Right lung (tissue), 2 donors: ENCODE measurements at regions not wholly inside any gene's neighbourhood (a gene's known extent, or its start where the extent isn't known, plus 50 kb on each side); places are given as distances from the start of the nearest gene placed in this dataset.

Source experiments
- DNase-seq, 2 donors: peaks; one replicate each; pipeline ENCODE4 v3.0.0-alpha.2; 2013

DNA sequence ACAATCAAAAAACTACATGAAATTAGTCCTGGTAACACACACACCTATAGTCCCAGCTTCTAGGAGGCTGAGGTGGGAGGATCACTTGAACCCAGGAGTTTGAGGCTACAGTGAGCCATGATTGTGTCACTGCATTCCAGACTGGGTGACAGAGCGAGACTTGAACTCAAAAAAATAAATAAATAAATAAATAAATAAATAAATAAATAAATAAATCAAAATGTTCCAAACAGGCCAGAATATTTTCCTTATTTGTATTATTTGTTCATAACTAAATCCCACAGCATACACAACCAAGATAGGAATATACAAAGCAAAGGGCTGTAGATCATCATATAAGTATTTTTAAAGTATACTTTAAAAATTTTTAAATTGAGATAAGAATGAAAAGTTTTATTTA, 537.2 kb upstream of the CDH8 start:
- no peak for DNase-seq

DNA sequence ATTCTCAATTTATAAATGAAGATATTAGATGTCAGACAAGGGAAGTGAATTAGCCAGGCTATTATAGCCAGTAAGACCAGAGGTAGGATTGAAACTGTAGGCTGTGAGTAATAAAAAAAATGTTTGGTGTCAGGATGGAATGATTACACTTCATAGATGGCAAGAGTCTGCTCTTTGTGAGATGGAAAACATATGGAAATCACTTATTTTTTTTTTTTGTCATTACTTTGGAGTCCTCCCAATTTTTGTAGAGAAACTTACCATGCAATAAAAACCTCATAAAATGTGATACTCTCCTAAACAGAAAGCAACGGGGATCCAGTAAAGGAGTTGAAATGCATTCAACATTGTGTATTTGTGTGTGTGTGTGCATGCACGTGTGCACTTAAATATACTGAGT, 532.7 kb upstream of the CDH8 start:
- no peak for DNase-seq

DNA sequence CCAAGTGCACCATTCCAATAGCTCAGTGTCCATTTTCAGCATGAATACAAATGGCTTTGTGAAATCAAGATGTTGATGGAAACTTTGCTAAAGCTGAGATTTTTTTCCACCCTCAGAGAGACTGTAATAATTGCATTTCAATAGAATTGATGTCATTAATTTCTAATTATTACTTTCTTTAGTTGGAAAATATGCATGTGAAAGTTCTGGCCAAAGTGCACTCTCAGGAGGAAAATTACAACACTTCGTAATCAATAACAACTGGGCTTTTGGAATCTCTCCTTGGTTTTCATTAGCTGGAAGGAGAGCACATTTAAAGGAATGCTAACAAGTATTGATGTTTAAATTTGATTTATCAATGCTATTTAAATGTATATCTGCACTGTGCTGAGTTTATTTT, 529.5 kb upstream of the CDH8 start:
- DNase-seq = no peak

DNA sequence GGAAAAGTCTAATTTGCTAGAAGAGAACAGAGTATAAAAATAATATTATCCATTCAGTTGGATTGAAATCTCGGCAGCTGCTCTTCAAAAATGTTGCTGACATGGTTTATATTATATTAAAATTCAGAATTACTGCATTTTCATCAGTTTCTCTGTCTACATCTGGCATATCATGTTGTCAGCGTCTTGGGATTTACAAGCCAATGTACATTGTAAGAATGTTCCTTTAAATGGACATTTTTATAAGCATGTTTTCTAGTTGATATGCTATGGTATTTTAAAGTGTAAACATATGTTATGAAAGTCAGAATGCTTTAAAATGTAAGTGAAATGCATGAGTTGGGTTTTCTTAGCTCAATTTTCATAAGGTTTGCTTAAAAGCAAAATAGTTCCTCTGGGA, 528.1 kb upstream of the CDH8 start:
- no peak for DNase-seq

DNA sequence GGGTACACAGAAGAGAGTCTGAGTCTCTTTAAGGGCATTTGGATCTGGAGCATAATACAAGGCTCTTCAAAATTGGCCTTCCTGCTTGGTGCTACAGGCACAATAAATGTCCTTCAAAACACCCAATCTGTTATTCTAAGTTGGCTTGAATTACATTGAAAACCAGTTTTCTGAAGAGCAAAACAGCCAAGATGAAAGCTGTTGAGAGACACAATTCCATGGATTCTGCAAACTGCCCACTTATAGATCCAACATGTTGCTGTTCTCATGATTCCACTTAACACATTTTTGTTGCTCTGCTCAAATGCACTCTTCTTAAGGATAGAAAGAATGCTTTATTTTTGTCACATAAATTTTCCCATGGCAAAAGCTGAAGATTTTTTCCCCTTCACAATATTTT, 525.9 kb upstream of the CDH8 start:
- DNase-seq = no peak

DNA sequence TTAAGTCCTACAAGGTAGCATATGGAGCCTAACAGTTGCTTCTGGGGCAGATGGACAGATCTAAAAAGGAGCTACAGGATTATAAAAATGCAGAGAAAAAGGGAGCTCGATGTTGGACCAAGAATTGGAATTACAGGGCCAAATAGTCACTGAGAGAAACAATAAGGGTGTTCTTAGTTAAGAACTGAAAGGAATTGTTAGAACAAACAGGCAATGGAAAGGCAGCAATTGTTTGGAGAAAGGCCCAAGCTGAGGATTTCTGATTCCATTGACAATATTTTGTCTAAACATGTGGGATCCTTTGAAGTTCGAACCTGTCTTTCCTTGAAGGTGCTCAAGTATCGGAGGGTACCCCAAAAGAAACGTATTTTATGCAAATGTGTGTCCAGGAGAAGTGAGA, 513.6 kb upstream of the CDH8 start:
- DNase-seq = no peak

DNA sequence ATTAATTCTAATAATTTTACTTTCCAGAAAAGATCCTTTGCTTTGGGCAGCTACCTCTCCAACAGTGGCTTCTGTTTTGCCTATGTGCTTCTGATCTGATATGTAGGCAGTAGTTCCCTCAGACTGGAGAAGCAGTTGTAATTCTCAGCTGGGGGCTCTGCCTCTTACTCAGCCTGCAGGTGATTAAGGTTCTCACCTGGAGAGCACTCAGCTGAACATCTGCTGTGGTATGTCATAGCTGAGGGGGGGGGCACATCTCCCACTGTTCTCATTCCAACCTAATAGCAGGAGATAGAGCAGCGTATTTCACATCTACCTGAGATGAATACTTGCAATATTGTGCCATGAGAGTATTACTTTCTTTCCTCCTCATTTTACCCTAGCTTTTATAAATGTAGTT, 511.9 kb upstream of the CDH8 start:
- no peak for DNase-seq

DNA sequence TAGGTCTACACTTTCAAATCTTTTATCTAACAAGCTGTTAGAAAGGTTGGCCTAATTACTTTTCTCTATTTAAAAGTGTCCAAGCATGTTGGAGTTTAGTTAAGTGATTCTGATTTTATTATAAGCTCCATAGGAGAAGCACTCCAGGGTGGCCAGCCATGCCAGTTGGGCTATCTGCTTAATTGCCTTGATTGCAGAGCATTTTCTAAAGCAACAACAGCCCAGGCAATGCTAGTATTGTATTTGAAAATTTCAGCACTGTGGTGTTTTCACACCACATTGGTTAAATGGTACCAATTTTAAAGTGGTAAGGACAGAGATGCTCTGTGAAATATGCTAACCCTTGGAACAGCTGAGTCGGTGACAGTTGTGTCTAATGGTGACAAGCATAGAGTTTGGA, 510.5 kb upstream of the CDH8 start:
- no peak for DNase-seq

DNA sequence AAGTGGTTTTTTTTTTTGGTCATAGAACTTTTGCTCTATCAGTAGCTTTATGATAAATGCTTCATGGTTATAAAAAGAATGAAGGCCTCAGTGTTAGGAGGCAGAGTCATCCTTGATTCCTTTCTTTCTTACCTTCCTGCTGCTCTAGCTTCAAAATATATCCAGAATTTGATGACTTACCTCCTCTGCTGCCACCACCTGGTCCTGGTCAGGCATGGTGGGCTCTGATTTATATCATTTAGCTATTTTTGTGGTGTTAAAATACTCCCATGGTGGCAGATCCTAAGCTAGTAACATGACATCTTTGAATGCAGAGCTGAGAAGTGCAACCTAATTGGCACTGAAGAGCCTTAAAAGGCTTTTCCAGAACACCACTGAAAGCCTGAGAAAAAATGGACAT, 508.8 kb upstream of the CDH8 start:
- DNase-seq = no peak

DNA sequence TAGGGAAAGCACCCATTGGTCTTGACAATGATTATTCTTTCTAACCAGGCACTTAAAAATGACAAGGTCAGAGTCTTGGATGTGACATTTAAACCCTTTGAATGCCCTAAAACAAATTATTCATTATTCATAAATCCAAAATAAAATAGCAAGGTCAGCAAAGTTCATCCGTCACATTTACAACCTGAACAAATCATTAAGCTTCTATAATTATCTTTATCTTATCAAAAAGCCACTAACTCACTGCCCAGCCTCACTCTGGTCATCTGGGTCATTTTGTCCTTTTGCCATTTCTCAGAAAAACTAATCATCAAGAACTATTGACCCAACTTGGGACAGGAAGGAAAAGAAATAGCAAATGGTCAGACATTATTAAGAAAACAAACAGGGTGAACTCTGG, 507.3 kb upstream of the CDH8 start:
- no peak for DNase-seq

DNA sequence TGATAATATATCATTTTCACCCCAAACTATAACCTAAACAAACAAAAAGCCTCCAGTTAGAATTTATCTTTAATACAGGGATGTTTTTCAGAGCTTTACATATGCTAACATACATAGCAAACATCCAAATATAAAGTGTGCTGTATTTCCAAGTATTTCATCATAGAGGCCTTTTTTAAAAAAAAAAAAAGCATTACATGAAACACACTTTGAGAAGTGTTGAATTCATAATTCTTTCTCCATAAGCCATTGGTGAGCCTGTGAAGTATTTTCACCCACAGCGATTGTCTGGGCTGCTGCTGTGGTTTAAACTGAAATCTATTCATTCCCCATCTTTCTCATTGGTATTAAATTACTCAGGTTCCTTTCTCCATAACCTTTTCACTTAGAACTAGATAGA, 503.4 kb upstream of the CDH8 start:
- DNase-seq = no peak

DNA sequence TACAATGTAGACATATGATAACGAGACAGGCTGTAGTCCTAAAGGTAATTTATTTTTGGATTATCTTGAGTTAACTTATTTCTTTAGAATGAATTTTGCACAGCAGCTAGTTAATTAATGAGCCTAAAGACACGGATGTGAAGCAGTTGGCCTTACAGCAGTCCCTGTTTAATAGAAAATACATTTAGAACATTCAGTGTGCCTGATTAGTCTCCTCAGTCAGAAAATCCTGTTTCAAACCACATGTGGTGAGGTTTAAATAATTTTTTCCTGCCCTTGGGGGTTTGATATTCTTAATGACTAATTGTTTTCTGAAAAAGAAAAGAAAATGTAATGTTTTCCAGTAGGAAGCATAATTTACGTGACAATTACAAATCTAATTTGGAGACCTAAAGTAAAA, 494.2 kb upstream of the CDH8 start:
- no peak for DNase-seq

DNA sequence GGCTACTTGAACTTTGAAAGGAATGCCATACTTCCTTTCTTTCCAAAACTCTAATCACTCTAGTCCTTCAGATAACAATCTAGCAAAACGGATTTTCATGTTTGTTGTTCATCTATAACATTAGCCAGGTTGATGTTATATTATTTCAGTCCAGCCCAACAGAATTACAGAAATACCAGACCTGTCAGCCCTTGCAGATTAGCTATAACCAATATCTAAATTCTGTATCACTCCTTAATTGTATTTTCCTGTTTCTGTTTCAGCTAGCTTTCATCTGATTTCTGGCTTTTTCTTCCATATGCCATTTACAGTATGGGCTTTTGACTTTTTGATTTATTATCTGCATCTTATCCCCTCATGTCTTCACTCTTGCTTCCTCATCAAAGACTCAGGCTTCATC, 479.8 kb upstream of the CDH8 start:
- DNase-seq = no peak

DNA sequence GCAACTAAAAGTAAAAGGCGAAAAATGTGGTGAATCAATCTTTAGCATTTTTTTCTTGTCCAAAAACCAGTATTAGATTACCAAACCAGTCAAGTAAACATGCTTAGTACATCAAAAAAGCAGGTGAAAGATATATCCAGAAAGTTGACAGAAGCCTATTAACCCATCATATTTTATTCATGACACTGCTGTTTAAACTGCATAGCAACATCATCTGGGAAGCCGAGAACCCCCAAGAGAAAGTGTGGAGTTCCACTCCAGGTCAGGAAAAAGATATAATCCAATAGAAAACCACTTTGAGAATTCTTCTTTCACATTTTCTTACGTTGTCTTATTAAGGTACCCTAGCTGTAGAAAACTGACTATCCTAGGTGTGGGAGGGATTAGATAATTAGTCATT, 466.8 kb upstream of the CDH8 start:
- DNase-seq = no peak

DNA sequence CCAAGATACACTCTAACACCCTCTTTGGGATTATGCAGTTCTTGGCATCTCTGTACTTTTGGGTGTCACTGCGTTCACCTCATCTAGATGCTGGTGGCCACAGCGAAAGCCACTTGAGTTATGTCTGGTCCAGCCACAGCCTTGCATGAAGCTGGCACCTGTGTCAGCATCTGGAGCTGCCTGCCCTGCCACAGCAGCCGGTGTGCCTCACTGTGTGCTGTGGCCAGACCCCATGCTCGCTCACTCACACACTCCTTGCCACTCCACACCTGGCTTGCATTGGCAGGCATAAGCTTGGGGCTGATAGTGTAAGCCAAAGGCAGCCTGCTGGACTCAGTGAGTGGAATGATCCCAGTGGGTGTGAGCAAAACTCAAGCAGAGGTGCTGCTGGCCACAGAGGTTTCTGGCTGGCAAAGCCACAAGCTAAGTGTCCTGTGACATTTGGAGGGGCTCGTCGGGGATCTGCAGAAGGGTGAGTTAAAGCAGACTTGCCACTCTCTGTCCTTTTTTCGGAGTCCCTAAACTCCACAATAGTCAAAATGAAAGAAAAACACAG, 442.7 kb upstream of the CDH8 start:
- DNase-seq = no peak

DNA sequence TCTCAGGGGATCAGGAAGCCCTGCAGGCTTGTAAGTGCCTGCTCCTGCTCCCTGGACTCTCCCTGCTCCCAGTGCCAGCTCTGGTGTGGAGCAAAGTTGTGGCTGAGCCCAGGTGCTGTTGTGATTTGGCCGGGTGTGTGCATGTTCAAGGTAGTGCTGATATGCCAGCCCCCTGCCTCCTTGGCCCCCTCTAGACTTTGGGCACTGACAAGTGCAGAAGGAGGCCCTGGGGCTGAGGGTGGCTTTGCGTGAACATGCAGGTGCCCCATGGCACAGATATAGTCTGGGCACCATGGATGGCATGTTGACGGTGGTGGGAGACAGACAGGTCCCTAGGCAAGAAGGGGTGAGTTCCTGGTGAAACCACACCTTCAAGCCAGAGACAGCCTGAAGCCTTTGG, 441.6 kb upstream of the CDH8 start:
- no peak for DNase-seq

DNA sequence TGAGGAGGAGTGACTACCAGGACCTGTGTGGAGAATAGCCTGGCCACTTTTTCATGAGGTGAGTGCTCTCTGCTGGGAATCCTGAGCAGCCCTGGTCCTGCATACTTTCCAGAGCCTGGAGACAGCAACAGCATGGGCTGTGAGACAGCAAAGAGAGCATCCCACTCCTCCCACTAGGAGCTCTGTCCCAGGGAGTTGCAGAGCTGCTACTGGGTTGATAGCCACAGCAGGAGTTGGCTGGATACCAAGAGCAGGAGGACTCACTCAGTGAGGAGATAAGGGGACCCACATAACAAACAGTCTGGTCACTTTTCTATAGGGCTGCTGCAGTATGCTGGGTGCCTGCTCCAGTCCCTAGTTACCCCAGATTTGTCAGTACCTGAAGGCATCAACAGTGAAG, 439.3 kb upstream of the CDH8 start:
- DNase-seq = peak in 1 of 2 donors; percentile 0

DNA sequence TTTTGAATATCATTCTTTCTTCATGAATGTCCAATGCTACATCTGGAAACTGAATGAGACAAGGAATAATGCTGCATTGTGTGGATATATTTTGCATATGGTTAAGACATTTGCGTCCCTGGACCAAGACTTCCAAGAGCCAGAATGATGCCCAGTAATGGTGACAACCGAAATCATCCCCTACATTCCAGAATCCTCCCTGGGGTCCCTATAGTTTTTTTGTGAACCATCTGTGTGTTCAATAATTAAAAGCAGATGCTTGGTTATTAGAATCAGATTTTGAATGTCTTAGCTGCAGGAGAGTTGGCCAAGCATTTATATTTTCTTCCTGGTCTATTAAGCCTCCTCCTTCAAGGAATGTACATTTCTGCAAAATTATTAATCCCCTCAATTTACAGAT, 426.7 kb upstream of the CDH8 start:
- no peak for DNase-seq

DNA sequence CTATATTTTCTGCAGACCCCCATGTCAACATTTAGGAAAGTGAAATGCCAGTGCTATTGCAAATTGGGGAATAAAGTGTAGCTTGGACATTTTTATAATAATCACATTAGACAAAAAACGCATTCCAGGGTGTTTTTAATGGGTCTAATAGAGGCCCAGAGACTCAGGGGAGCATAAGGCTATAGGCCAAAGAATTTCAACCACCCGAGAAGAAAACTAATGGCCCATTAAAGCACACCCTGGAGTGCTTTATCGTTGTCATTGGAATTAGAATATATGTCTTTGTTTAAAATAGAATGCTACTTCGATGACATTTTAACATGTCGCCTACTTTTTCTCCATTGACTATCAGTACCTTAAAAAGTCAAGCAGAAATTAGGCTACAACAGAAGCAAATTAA, 414.1 kb upstream of the CDH8 start:
- DNase-seq = no peak

DNA sequence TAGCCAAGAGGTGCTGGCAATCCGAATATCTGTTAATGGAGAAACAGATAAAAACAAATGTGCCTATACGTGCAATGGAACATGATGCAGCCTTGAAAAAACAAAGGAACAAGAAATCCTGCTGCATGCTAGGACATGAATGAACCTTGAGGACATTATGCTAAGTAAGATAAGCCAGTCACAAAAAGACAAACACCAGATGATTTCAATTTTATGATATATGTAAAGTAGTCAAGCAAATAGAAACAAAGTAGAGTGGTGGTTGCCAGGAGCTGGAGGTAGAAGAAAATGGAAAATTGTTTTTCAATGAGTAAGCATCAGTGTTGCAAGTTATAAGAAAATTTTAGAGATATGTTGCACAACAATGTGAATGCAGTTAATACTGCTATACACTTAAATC, 409.7 kb upstream of the CDH8 start:
- DNase-seq = no peak

DNA sequence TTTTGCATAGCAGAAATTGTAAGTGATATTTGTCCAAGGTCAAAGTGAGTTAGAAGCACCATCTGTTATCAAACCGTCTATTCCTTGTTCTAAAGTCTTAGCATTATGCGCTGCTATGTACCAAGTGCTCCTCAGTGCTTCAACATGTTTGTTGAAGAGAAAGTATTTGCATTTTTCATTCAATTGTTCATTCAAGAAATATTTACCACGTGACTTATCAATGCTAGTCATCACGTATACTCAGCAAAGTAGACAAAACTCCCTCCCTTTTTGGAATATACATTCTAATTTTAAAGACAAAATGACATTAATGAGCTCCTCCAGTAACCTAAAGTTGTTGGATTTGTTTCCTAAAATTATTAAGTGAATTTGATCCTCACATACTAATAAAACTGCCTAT, 388.0 kb upstream of the CDH8 start:
- DNase-seq = no peak

DNA sequence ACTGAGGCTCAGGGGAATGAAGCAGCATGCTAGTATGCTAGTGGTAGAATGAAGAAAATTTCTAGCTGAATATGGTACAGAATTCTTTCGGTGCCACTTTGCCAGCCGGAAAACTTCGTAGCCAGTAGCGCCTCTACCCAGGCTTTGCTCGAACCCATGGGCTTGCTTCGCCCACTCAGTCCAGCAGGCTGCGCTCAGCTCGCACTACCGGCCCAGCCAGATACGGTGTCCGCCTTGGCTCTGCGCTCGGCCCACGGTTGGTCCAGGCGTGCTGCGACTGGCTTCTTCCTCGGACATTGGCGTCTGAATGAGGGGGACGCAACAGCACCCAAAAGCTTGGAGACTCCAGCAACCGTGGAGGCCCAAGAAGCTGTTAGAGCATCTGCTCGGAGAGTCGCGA, 372.5 kb upstream of the CDH8 start:
- no peak for DNase-seq

DNA sequence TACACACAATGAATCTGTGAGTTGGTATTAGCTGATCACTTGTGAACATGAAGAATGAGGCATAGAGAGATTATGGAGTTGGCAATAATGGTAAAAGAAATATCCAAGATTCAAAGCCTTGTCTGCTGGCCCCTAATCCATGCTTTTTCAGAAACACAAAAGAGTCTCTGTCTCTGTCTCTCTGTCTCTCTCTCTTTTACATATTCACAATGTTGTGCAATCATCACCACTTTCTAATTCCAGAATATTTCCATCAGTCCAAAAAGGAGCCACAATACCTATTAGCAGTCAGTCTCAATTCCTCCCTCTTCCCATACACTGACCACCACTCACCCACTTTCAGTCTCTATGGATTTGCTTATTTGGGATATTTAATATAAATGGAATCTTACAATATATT, 370.1 kb upstream of the CDH8 start:
- no peak for DNase-seq

DNA sequence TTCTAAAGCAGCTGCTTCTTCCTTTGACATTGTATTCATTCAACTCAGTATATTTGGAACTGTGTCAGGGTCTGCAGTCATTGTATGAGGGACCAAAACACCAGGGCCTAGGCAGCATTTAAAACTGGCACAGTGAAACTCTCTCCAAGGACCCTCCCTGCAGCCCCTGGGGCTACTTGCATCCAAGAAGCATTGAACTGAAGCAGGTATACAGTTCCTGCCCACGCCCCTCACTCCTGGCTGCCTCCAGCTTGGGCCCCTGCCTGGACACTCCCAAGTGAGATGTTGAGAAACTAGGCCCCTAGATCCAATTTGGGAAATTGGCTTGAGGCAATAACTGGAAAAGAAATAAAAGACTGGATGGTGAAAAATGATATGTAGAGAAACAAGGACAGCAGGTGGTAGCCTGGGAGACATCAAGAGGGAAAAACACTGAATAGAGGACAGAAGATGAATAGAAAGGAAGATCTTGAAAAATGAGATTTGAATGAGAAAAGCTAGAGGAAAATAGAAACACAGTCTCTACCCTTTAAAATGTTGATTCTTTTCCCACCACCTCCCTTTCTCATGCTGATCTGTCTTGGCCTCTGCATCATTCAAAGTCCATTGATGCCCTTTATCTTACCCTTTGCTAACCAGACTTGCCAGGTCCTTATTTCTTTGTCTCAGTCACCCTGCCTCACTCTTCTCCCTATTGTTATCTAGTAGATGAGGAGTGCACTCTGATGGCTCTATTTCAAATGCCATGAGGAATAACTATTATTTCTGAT, 368.8 kb upstream of the CDH8 start:
- DNase-seq = no peak
